ENCODE measurements at regions not wholly inside any gene's neighbourhood (a gene's known extent, or its start where the extent isn't known, plus 50 kb on each side); places are given as distances from the start of the nearest gene placed in this dataset.

- Histone ChIP-seq H2BK12ac (ENCODE audit: insufficient read length, low read depth, low read length) (no peak overlapping the region), H4K5ac (ENCODE audit: insufficient read length, low read depth, low read length) (no peak overlapping the region), H2BK15ac (ENCODE audit: low read depth, low read length) (no peak overlapping the region), H3K9me3 (ENCODE audit: control insufficient read depth, low read depth, low read length) (no peaks in the 10 kb centered on the region), H4K8ac (replicated peaks; ENCODE audit: insufficient read length, low read depth, low read length) (no peak overlapping the region), H3K18ac (ENCODE audit: insufficient read length, low read depth, low read length) (no peak overlapping the region), H2AK5ac (ENCODE audit: insufficient read length, low read length) (no peak overlapping the region), H3K27ac (ENCODE audit: insufficient read length, low read depth, low read length) (no peak overlapping the region), H4K91ac (ENCODE audit: insufficient read length, low read depth, low read length) (no peak overlapping the region), H2BK20ac (ENCODE audit: low read depth, low read length, poor library complexity, severe bottlenecking) (no peak overlapping the region), H3K56ac (ENCODE audit: insufficient read length, low read depth, low read length) (no peak overlapping the region), H3K79me2 (ENCODE audit: insufficient read depth, low read length) (no peaks in the 10 kb centered on the region), H2BK120ac (ENCODE audit: low read depth, low read length, poor library complexity, severe bottlenecking) (no peak overlapping the region), H3K4ac (ENCODE audit: low read depth, low read length) (no peak overlapping the region), H4K20me1 (ENCODE audit: control insufficient read depth, insufficient read depth, insufficient read length) (no peaks in the 10 kb centered on the region), H3K23ac (ENCODE audit: insufficient read length, low read depth, low read length) (no peak overlapping the region), H3K4me1 (ENCODE audit: insufficient read depth, low read length) (no peaks in the 10 kb centered on the region), H3K9ac (ENCODE audit: extremely low read depth, insufficient read length, low read length) (no peak overlapping the region), H2AFZ (ENCODE audit: low read length) (no peak overlapping the region), H3K79me1 (ENCODE audit: insufficient read depth, low read depth, low read length, poor library complexity, severe bottlenecking) (no peaks in the 10 kb centered on the region), H3K23me2 (ENCODE audit: insufficient read length, low read depth, low read length, poor library complexity, severe bottlenecking) (no peaks in the 10 kb centered on the region), H3K27me3 (ENCODE audit: insufficient read depth, low read length) (no peaks in the 10 kb centered on the region), H3K14ac (ENCODE audit: insufficient read depth, low read length) (no peak overlapping the region), H2BK5ac (ENCODE audit: insufficient read length, low read length) (no peak overlapping the region), H3T11ph (ENCODE audit: low read length) (no peak overlapping the region), H3K4me2 (ENCODE audit: insufficient read depth, insufficient read length, low read length) (no peak overlapping the region)
- TF ChIP-seq CTCF (conservative IDR thresholded peaks at IDR 0.05) = no peak
- Mint-ChIP-seq H3K4me1 (peaks cover 7 to 8% of the 10 kb centered on the region in 2 experiments; a peak in 3 of 4 replicates), H3K9me3 (peaks cover 7 to 13% of the 10 kb centered on the region in 2 experiments; a peak in 4 of 5 replicates), H3K27me3 (ENCODE audit: low read depth) (no peaks in the 10 kb centered on the region), H3K4me3 (no peak overlapping the region), H3K36me3 (ENCODE audit: insufficient read depth in 1 of 3, low read depth in 3 of 3) (peaks cover 3 to 8% (median 3%) of the 10 kb centered on the region in 3 experiments; a peak in 4 of 7 replicates), H3K27ac (no peak overlapping the region)
- no CpG with 5 or more reads among the region's 2 CpGs for WGBS (ENCODE audit: extremely low coverage, insufficient read length, low lambda C conversion rate)
- no peak for DNase-seq
These were observed 103.1 kb upstream of the VCX2 start for GRCh38 chrX:8274170-8274569.

Measured in H9 (cell line).